ENCODE measurements at regions not wholly inside any gene's neighbourhood (a gene's known extent, or its start where the extent isn't known, plus 50 kb on each side); places are given as distances from the start of the nearest gene placed in this dataset.

DNA sequence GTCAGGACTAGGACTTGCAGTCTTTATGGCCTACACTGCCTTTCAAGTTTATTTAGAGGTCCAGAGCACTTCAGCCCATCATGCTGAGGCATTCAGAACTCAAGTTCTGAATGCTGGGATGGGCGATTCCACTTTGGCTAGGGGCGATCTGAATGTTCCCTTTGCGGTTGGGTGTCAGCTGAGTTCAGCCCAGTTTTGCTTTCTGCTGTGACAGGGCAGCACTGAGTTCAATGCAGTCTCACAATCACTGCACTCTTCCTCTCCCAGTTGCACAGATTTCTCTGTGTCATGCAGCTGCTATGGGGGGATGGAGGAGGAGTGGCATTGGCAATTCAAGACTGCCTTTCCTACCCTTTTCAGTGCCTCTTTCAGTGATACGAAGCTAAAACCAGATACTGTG lies 1232.0 kb upstream of the FAM98A start:
- H3K9me3 ChIP-seq, result no peaks in the 10 kb centered on the region
- no peak overlapping the region for H3K4me3 ChIP-seq
- H3K4me1 ChIP-seq, result no peaks in the 10 kb centered on the region
- no peak for TF ChIP-seq CTCF (IDR thresholded peaks at IDR 0.05)
- no peak for TF ChIP-seq POLR2A (IDR thresholded peaks at IDR 0.05)
- H3K36me3 ChIP-seq, result no peaks in the 10 kb centered on the region
- no peaks in the 10 kb centered on the region for H3K27me3 ChIP-seq
- no peak for DNase-seq
- no peak overlapping the region for H3K27ac ChIP-seq

DNA sequence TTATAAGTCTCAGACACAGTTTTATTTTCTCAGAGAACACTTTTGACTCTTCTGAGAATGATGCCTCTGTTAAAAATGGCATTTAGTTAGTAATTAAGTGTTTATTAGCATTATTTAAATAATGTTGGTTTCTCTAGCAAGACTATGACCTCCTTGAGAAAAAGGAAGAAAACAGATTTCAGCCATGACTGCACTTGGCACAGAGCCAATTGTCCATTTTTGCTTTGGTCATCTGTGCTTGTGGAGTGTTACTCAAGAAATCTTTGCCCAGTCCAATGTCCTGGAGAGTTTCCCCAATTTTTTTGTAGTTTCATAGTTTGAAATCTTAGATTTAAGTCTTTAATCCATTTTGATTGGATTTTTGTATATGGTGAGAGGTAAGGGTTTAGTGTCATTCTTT lies 1229.4 kb upstream of the FAM98A start:
- Histone ChIP-seq H3K4me1 (no peaks in the 10 kb centered on the region), H3K9me3 (no peaks in the 10 kb centered on the region), H3K4me3 (no peak overlapping the region), H3K36me3 (no peaks in the 10 kb centered on the region), H3K27ac (no peak overlapping the region), H3K27me3 (no peaks in the 10 kb centered on the region)
- TF ChIP-seq CTCF (IDR thresholded peaks at IDR 0.05), result no peak
- no peak for TF ChIP-seq POLR2A (IDR thresholded peaks at IDR 0.05)
- DNase-seq, result no peak

DNA sequence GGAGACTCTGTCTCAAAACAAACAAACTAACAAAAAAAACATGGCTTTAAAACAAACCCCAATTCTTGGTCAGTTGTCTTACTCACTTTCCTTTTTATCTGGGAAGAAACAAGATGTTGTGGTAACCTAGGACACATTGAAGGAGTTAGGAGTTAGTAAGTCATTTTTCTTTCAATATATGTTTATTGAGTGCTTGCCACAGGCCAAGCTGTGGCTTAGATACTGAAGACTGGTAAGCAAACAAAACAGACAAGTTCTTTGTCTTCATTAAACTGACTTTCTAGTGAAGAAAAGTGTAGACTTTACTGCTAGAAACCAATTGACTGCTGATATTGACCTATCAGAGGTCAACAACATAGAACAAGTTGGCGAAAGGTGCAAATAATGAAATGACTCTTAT lies 1228.3 kb upstream of the FAM98A start:
- TF ChIP-seq POLR2A (IDR thresholded peaks at IDR 0.05) (no peak), CTCF (IDR thresholded peaks at IDR 0.05) (no peak)
- Histone ChIP-seq H3K4me3 (no peak overlapping the region), H3K27me3 (no peaks in the 10 kb centered on the region), H3K27ac (no peak overlapping the region), H3K9me3 (no peaks in the 10 kb centered on the region), H3K4me1 (no peaks in the 10 kb centered on the region), H3K36me3 (no peaks in the 10 kb centered on the region)
- DNase-seq, result no peak

DNA sequence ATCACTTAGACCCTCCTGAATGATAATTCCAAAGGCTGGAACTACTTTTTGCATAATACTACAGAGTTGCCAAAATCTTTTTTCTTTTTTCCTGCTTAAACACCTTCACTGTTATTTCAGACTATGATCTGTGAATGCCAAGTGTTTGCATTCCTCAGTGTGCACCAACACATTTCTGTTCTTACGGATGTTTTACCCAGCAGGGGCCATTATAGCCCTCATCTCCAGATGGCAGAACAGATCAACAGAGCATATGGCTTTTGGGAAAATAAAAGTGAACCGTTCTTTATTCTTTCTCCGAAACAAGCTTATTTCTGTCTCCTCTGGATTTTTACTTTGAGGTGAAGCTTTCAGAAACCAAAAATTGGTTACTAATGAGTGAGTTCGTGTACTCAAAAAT lies 1226.6 kb upstream of the FAM98A start:
- no peak overlapping the region for H3K27ac ChIP-seq
- no peak for TF ChIP-seq CTCF (IDR thresholded peaks at IDR 0.05)
- TF ChIP-seq POLR2A (IDR thresholded peaks at IDR 0.05), result no peak
- DNase-seq, result no peak
- no peak overlapping the region for H3K4me3 ChIP-seq
- H3K36me3 ChIP-seq, result no peaks in the 10 kb centered on the region
- H3K9me3 ChIP-seq, result no peaks in the 10 kb centered on the region
- H3K4me1 ChIP-seq, result no peaks in the 10 kb centered on the region
- H3K27me3 ChIP-seq, result no peaks in the 10 kb centered on the region

DNA sequence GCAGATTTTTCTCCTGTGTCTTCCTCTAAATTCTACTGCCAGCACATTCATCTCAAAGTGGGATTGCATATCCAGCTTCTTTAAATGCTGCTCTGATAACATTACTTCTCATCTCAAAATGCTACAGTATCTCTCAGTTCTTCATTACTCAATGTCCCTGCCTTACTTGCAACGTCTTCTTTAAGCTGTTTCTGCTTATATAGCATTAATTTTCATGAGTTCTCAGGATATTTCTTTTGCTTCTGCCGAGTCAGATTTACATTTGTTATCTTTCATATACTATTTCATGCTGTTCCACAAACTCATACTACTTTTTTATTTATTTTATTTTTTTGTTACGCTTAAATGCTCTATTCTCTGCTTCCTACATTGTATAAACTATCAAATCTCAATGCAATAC lies 1223.5 kb upstream of the FAM98A start:
- Histone ChIP-seq H3K27me3 (no peaks in the 10 kb centered on the region), H3K36me3 (no peaks in the 10 kb centered on the region), H3K4me1 (no peaks in the 10 kb centered on the region), H3K27ac (no peak overlapping the region), H3K9me3 (no peaks in the 10 kb centered on the region), H3K4me3 (no peak overlapping the region)
- TF ChIP-seq POLR2A (IDR thresholded peaks at IDR 0.05) (no peak), CTCF (IDR thresholded peaks at IDR 0.05) (no peak)
- DNase-seq, result no peak

GRCh38 chr2:34815052-34815741 lies 1216.1 kb upstream of the FAM98A start:
- H3K27ac ChIP-seq, result no peak overlapping the region
- H3K9me3 ChIP-seq, result no peaks in the 10 kb centered on the region
- DNase-seq, result no peak
- no peaks in the 10 kb centered on the region for H3K4me1 ChIP-seq
- H3K36me3 ChIP-seq, result no peaks in the 10 kb centered on the region
- no peak overlapping the region for H3K4me3 ChIP-seq
- TF ChIP-seq CTCF (IDR thresholded peaks at IDR 0.05) (no peak), POLR2A (IDR thresholded peaks at IDR 0.05) (no peak)
- H3K27me3 ChIP-seq, result no peaks in the 10 kb centered on the region
